GM19099 (cell line): ENCODE measurements at regions not wholly inside any gene's neighbourhood (a gene's known extent, or its start where the extent isn't known, plus 50 kb on each side); places are given as distances from the start of the nearest gene placed in this dataset.

ENCODE experiments used
- POLR2A ChIP-seq: IDR thresholded peaks from 3 replicates; pipeline ENCODE4 v1.6.1; 2011; ENCODE audit warnings: low read depth; ENCODE audit not compliant: insufficient read length; ENCODE audit errors: extremely low read depth

DNA sequence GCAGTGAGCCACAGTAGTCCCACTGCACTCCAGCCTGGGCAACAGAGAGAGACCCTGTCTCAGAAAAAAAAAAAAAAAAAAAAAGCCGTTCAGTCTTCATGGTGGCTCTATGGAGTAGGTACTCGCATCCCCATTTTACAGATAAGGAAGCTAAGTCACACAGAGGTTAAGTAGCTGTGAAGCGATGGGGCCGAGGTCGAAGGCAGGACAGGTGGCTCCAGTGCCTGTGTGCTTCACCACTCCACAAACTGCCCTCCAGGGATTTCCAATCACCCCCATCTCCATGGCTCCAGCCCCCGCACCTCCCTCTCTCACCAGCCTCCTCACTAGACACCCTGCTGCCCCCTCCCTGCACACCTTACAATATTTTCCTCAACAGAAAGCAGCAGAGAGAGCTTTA, 61.9 kb downstream of the SYF2 start:
- no peak for TF ChIP-seq POLR2A

- no peak for TF ChIP-seq POLR2A
Observed at GRCh38 chr1:25169610-25170009, 62.7 kb downstream of the SYF2 start.

DNA sequence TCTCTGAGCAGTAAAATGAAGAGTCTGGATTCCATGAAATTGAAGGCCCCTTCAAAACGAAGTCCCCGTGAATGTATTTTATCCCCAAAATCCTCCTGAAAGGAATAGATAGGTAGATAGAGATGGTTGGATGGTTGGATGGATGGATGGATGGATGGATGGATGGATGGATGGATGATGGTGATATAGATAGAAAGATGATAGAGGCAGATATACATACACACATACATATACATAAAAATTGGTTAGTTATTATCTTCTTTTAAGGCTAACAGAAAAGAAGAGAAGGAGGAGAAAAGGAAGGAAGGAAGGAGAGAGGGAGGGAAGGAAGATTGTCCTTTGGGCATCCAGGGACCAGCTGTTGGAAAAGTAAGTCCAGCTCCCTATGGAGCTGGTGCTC, 63.1 kb downstream of the SYF2 start:
- no peak for TF ChIP-seq POLR2A

DNA sequence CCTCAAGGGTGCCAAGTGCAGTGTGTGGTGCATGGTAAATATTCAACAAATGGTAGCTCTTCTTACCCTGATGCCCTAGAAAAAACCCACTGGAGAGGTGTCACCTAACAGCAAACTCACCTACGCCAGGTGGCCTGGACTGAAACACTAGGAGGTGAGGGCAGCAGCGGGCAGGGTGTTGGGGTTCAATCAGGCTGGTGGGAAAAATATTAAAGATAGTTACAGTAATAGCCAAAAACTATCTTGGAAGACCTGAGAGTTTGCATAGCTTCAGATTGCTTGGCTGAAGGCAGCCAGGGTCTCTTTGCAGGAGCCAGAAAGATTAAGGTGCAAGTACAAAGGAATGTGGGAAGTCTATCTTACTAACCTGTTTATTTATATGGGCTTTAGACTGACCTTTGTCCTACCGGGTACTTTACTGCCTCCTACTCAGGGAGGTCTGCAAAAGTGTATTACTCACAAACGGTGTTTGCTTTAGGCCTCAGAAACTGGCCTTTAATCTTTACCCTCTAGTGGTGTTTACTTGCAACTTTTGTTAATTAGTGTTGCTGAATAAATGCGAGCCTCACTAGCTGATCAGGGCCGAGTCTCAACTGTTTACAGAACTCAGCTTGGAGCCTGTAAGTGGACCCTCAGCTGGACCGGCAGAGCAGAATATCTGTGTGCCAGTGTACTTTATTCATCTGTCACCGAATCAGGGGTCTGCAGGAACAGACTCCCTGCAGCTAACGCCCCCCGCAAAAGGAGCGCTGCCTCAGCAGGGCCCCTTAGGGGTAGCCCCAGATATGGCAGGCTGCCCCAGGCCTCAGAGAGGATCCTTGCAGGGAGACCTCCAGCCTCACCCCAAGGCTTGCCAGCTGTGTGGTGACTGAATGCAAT, 63.9 kb downstream of the SYF2 start:
- no peak for TF ChIP-seq POLR2A

- no peak for TF ChIP-seq POLR2A
Observed at GRCh38 chr1:25167269-25168192, 64.8 kb downstream of the SYF2 start.

DNA sequence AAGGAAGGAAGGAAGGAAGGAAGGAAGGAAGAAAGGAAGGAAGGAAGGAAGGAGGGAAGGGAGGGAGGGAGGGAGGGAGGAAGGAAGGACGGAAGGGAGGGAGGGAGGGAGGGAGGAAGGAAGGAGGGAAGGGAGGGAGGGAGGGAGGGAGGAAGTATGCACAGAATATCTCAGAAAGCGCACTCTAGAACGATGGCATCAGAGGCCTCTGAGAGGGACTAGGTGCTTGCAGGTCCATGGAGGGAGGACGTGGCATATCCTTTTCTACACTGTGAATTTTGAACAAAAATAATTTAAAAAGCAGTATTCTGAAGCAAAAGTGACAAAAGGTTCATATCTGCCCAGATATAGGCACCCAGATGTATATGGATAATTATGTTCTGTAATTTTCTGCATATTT, 65.5 kb downstream of the SYF2 start:
- no peak for TF ChIP-seq POLR2A

DNA sequence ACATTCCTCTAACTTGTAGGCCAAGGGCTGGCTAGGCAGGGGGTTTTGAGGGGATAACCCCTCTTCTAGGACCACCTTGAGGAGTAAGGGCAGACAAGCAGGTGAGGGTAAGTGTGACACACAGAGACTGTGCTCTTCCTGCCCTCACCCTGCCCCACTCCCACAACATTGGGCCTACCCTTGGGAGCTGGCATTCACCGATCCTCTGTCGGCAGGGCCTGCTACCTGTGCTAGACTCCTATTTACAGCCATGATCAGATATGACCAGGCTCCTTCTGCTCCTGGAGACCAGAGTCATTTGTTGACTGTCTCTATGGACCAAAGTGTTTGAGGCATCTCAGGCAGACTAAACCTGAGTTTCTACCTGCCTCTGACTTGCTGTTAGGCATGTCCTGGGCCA, 68.3 kb downstream of the SYF2 start:
- no peak for TF ChIP-seq POLR2A

GRCh38 chr1:25161981-25162380, 70.3 kb downstream of the SYF2 start:
- TF ChIP-seq POLR2A = no peak

DNA sequence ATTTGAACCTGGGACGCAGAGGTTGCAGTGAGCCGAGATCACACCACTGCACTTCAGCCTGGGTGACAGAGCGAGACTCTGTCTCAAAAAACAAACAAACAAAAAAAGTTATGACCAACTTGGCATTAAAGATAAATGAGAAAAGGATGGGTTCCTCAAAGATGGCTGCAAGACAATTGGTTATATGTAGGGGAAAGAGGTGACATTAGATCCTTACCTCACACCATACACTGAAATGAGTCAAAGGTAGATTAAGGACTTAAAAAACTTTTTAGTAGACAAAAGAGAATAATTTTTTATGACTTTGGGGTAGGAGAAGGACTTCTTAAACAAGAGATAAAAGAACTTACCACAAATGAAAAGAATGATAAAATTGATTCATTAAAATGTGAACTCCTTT, 74.5 kb downstream of the SYF2 start:
- TF ChIP-seq POLR2A = no peak

GRCh38 chr1:25150985-25151495, 81.3 kb downstream of the SYF2 start:
- no peak for TF ChIP-seq POLR2A

- no peak for TF ChIP-seq POLR2A
Observed at GRCh38 chr1:25148673-25149300, 83.5 kb downstream of the SYF2 start.

- no peak for TF ChIP-seq POLR2A
Observed at GRCh38 chr1:25146451-25146855, 85.8 kb downstream of the SYF2 start.

DNA sequence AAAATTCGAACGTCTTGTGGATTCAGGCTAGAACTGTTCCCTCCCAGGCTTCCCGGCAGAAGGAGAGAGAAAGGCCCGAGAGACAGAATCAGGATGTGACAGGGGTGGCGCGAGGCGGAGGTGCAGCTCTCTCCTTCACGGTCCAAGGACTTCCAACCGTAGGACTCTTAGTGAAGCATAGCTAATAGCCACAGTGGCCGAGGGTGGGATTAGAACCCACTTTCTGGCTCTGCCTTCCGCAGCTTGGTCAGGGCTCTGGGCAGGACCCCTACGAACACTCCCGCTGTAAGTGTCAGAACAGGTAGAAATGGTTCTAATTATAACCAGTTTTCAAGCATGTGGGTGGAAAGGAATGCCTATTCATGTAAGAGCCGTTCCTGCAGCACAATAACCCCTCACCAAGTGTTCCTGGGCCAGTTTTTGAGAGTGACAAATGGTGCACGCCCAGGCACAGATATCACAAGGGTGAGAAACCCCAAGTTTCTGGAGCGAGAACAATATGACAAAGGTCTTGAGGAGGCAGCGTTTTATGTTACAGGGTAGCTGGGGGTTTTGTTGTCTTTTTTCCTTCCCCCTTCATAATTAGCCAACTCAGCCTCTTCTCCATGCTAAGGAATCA, 86.4 kb downstream of the SYF2 start:
- TF ChIP-seq POLR2A = no peak

DNA sequence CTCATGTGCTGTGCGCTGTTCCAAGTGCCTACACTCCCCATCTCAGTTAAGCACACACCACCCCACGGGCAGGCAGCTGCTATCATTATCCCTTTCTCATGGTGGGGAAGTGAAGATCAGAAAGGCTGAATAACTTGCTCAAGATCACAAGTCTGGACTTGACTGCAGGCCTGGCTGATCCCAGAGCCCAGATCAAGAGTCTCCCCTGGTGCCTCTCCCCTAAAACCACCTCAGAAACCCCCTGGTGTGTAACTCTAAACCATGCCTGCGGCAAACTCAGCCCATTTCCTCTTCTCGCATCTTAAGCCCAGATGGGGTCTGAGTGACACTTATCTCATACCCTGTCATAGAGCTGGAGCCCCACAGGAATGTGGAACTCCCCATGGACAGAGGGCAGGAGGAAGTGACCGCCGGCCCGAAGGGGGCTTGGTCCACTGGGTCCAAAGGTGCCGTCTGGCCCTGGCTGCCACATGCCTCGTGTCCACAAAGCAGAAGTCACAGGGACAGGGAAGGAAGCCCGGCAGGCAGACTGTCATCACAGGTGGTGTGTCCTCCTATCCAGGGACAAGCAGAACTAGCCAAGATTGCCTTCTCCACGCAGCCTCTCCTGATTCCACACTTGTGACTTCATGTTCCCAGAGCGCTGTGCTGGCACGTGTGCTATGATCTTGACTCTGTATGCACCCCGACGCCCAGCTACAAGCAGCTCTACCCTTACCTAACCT, 92.1 kb downstream of the SYF2 start:
- no peak for TF ChIP-seq POLR2A
